GM12892 (cell line): ENCODE measurements at regions not wholly inside any gene's neighbourhood (a gene's known extent, or its start where the extent isn't known, plus 50 kb on each side); places are given as distances from the start of the nearest gene placed in this dataset.

Experiments
- POLR2A ChIP-seq: IDR thresholded peaks from 2 replicates; pipeline ENCODE4 v1.6.1; 2011; ENCODE audit warnings: low read depth, low read length, control low read depth
- TAF1 ChIP-seq: IDR thresholded peaks from 2 replicates; pipeline ENCODE4 v1.6.1; 2011; ENCODE audit warnings: low read depth, mild to moderate bottlenecking, control low read depth, low read length, borderline replicate concordance

GRCh38 chr1:10896673-10897072 is 100.2 kb upstream of the CASZ1 start:
- no peak for TF ChIP-seq POLR2A
- TF ChIP-seq TAF1: no peak
